ENCODE measurements at regions not wholly inside any gene's neighbourhood (a gene's known extent, or its start where the extent isn't known, plus 50 kb on each side); places are given as distances from the start of the nearest gene placed in this dataset.

- Histone ChIP-seq H2AFZ (ENCODE audit: low read depth, low read length, severe bottlenecking) (no peak overlapping the region), H3K4me2 (ENCODE audit: low read depth, low read length, poor library complexity, severe bottlenecking) (no peak overlapping the region), H3K9ac (ENCODE audit: low read length) (no peak overlapping the region), H3K36me3 (ENCODE audit: low read length) (no peaks in the 10 kb centered on the region), H3K27ac (ENCODE audit: low read depth, low read length) (no peak overlapping the region), H3K79me2 (ENCODE audit: insufficient read depth, low read length) (no peaks in the 10 kb centered on the region), H4K20me1 (ENCODE audit: low read depth, low read length) (peaks cover 6% of the 10 kb centered on the region; the same call in 1 of the 2 replicates), H3F3A (ENCODE audit: insufficient read depth) (no peaks in the 10 kb centered on the region), H3K9me2 (replicated peaks; ENCODE audit: insufficient read depth, low read length) (no peaks in the 10 kb centered on the region), H3K9me3 (ENCODE audit: insufficient read depth, low read length) (no peaks in the 10 kb centered on the region), H3K4me3 (ENCODE audit: insufficient read depth, low read length, poor library complexity, severe bottlenecking) (no peak overlapping the region), H3K27me3 (ENCODE audit: low read length) (no peaks in the 10 kb centered on the region)
- TF ChIP-seq EZH2phosphoT487 (conservative IDR thresholded peaks at IDR 0.05; ENCODE audit: low read length) (no peak), CTCF (IDR thresholded peaks at IDR 0.05; ENCODE audit: insufficient read depth, low read length, poor library complexity, severe bottlenecking) (no peak)
These were observed 315.3 kb upstream of the PMFBP1 start for GRCh38 chr16:72487283-72487682.

DNA sequence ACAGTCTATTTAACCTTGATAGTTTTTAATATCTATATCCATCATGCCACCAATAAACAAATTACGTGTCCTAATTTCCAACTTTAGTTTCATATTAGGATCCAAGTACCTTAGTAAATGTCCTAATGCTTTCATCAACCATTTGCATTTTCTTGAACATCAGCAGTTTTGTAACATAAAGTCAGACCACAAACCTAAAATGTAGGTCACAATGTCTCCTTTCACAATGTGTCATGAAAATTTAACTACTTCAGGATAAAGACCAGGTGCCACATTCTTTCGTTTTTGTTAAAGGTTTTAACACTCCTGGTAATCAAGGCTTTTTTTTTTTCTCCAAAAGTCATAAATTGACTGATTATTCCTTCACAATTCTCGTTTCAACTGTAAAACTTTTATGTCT is 310.7 kb upstream of the PMFBP1 start:
- Histone ChIP-seq H3K27ac (ENCODE audit: low read depth, low read length) (no peak overlapping the region), H3K9ac (ENCODE audit: low read length) (no peak overlapping the region), H3K9me3 (ENCODE audit: insufficient read depth, low read length) (no peaks in the 10 kb centered on the region), H4K20me1 (ENCODE audit: low read depth, low read length) (peaks cover 6% of the 10 kb centered on the region; the same call in 1 of the 2 replicates), H3F3A (ENCODE audit: insufficient read depth) (no peaks in the 10 kb centered on the region), H2AFZ (ENCODE audit: low read depth, low read length, severe bottlenecking) (no peak overlapping the region), H3K4me2 (ENCODE audit: low read depth, low read length, poor library complexity, severe bottlenecking) (no peak overlapping the region), H3K79me2 (ENCODE audit: insufficient read depth, low read length) (no peaks in the 10 kb centered on the region), H3K36me3 (ENCODE audit: low read length) (no peaks in the 10 kb centered on the region), H3K9me2 (replicated peaks; ENCODE audit: insufficient read depth, low read length) (no peaks in the 10 kb centered on the region), H3K4me3 (ENCODE audit: insufficient read depth, low read length, poor library complexity, severe bottlenecking) (no peak overlapping the region), H3K27me3 (ENCODE audit: low read length) (no peaks in the 10 kb centered on the region)
- TF ChIP-seq EZH2phosphoT487 (conservative IDR thresholded peaks at IDR 0.05; ENCODE audit: low read length) (no peak), CTCF (IDR thresholded peaks at IDR 0.05; ENCODE audit: insufficient read depth, low read length, poor library complexity, severe bottlenecking) (no peak)

GRCh38 chr16:72481419-72481818 is 309.5 kb upstream of the PMFBP1 start:
- Histone ChIP-seq H3K27ac (ENCODE audit: low read depth, low read length) (no peak overlapping the region), H2AFZ (ENCODE audit: low read depth, low read length, severe bottlenecking) (no peak overlapping the region), H3K27me3 (ENCODE audit: low read length) (no peaks in the 10 kb centered on the region), H3K79me2 (ENCODE audit: insufficient read depth, low read length) (no peaks in the 10 kb centered on the region), H3K4me3 (ENCODE audit: insufficient read depth, low read length, poor library complexity, severe bottlenecking) (no peak overlapping the region), H3K4me2 (ENCODE audit: low read depth, low read length, poor library complexity, severe bottlenecking) (no peak overlapping the region), H4K20me1 (ENCODE audit: low read depth, low read length) (peaks cover 6% of the 10 kb centered on the region; the same call in 1 of the 2 replicates), H3K9me3 (ENCODE audit: insufficient read depth, low read length) (no peaks in the 10 kb centered on the region), H3K9ac (ENCODE audit: low read length) (no peak overlapping the region), H3K36me3 (ENCODE audit: low read length) (no peaks in the 10 kb centered on the region), H3K9me2 (replicated peaks; ENCODE audit: insufficient read depth, low read length) (no peaks in the 10 kb centered on the region), H3F3A (ENCODE audit: insufficient read depth) (no peaks in the 10 kb centered on the region)
- TF ChIP-seq EZH2phosphoT487 (conservative IDR thresholded peaks at IDR 0.05; ENCODE audit: low read length) (no peak), CTCF (IDR thresholded peaks at IDR 0.05; ENCODE audit: insufficient read depth, low read length, poor library complexity, severe bottlenecking) (no peak)
